OCI-LY1 (cell line): ENCODE measurements at regions not wholly inside any gene's neighbourhood (a gene's known extent, or its start where the extent isn't known, plus 50 kb on each side); places are given as distances from the start of the nearest gene placed in this dataset.

Experiments used
- H2AFZ ChIP-seq: fragments of 200-600 bp; sonication (generic), shearing (Covaris generic); 2 replicates; pipeline ENCODE4 v1.6.0; 2014; ENCODE audit warnings: antibody characterized with exemption, mild to moderate bottlenecking, low read length
- H3F3A ChIP-seq: fragments of 200-600 bp; sonication (generic), shearing (Covaris generic); 2 replicates; pipeline ENCODE4 v1.6.0; 2014; ENCODE audit warnings: mild to moderate bottlenecking, antibody characterized with exemption, low read length, moderate library complexity; ENCODE audit not compliant: insufficient read depth
- H3K27ac ChIP-seq: fragments of 200-600 bp; sonication (generic); 2 replicates; pipeline ENCODE4 v1.5.1; 2014; ENCODE audit warnings: low read length, mixed run types, mild to moderate bottlenecking, low read depth; ENCODE audit not compliant: poor library complexity, severe bottlenecking
- H3K27me3 ChIP-seq: fragments of 200-600 bp; sonication (generic); 2 replicates; pipeline ENCODE4 v1.6.0; 2014; ENCODE audit warnings: antibody characterized with exemption, mild to moderate bottlenecking, low read length, moderate library complexity; ENCODE audit not compliant: insufficient read depth
- H3K36me3 ChIP-seq: fragments of 200-600 bp; sonication (generic); 2 replicates; pipeline ENCODE4 v1.6.1; 2014; ENCODE audit warnings: mild to moderate bottlenecking, antibody characterized with exemption, low read length, moderate library complexity, mixed read lengths; ENCODE audit not compliant: insufficient read depth
- H3K4me1 ChIP-seq: fragments of 200-600 bp; sonication (generic); 2 replicates; pipeline ENCODE4 v1.5.1; 2014; ENCODE audit warnings: mild to moderate bottlenecking, low read length, moderate library complexity; ENCODE audit not compliant: insufficient read depth, severe bottlenecking
- H3K4me2 ChIP-seq: fragments of 200-600 bp; sonication (generic), shearing (Covaris generic); 2 replicates; pipeline ENCODE4 v1.6.1; 2014; ENCODE audit warnings: low read length
- H3K4me3 ChIP-seq: fragments of 200-600 bp; sonication (generic); 2 replicates; pipeline ENCODE4 v1.5.1; 2014; ENCODE audit warnings: low read length, low read depth, mild to moderate bottlenecking, mixed read lengths; ENCODE audit not compliant: poor library complexity, severe bottlenecking
- H3K79me2 ChIP-seq: fragments of 200-600 bp; shearing (Covaris generic); 2 replicates; pipeline ENCODE4 v1.6.1; 2016; ENCODE audit warnings: mixed run types, low read length, mixed read lengths; ENCODE audit not compliant: insufficient read depth
- H3K9ac ChIP-seq: fragments of 200-600 bp; sonication (generic), shearing (Covaris generic); 2 replicates; pipeline ENCODE4 v1.6.1; 2014; ENCODE audit warnings: mild to moderate bottlenecking, low read length, mixed read lengths
- H3K9me2 ChIP-seq: fragments of 200-600 bp; sonication (generic), shearing (Covaris generic); 2 replicates; pipeline ENCODE4 v1.6.1; 2014; ENCODE audit warnings: low read depth, mild to moderate bottlenecking, low read length, mixed read lengths
- H3K9me3 ChIP-seq: fragments of 200-600 bp; shearing (Covaris generic); 2 replicates; pipeline ENCODE4 v1.6.1; 2014; ENCODE audit warnings: low read length, mixed read lengths
- H4K20me1 ChIP-seq: fragments of 200-600 bp; sonication (generic), shearing (Covaris generic); 2 replicates; pipeline ENCODE4 v1.6.0; 2016; ENCODE audit warnings: mild to moderate bottlenecking, low read length; ENCODE audit not compliant: insufficient read depth
- CTCF ChIP-seq: fragments of 200-600 bp; sonication (generic), shearing (Covaris generic); IDR thresholded peaks from 2 replicates; pipeline ENCODE4 v1.5.1; 2017; ENCODE audit warnings: mild to moderate bottlenecking, antibody characterized with exemption, low read length, moderate library complexity, mixed read lengths
- EZH2 ChIP-seq: fragments of 200-600 bp; sonication (generic), shearing (Covaris generic); IDR thresholded peaks from 2 replicates; pipeline ENCODE4 v1.8.0; 2017; ENCODE audit warnings: borderline replicate concordance, mixed run types, mild to moderate bottlenecking, antibody characterized with exemption, low read length, moderate library complexity, mixed read lengths

DNA sequence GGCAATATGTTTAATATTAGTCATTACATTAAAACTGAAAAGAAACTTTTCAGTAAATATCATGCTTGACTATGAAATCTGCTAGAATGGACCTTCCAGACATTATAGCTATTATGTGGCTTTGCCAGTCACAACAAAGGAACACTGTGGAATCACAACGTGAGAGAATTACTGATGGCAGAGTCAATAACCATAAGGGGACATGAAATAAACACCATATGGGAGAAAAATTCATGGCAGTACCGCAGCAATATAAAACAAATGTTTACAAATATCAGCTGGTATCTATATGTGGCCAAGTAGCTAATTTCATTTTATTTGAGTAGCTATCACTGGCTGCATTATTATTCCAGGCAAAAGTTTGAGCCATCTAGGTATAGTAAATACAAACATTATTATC is 1818.6 kb downstream of the PCDH9 start:
- no peaks in the 10 kb centered on the region for H3K36me3 ChIP-seq
- TF ChIP-seq CTCF (no peak), EZH2 (no peak)

DNA sequence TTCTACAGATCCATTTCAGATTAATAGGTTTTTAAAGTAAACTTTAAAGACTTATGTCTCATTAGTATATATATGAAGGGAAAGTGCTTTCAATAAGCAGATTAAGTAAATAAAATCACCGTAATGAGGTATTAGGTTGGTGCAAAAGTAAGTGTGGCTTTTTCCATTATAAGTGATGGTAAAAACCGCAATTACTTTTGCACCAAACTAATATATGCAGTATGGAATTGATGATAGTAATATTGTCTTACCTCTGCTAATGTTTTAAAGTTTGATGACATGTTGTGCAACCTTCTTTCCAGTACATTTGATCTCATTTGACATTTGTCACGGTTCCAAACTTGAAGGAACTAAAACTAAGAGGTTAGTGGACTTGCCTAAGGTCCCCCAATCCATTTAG is 1819.3 kb downstream of the PCDH9 start:
- Histone ChIP-seq H3K4me2 (no peak overlapping the region), H3F3A (no peaks in the 10 kb centered on the region), H3K9me3 (no peaks in the 10 kb centered on the region), H3K9me2 (no peaks in the 10 kb centered on the region), H3K27ac (no peak overlapping the region), H3K27me3 (no peaks in the 10 kb centered on the region), H3K36me3 (no peaks in the 10 kb centered on the region), H3K4me1 (peaks cover 43% of the 10 kb centered on the region), H4K20me1 (no peaks in the 10 kb centered on the region), H3K9ac (no peak overlapping the region), H3K79me2 (no peaks in the 10 kb centered on the region), H2AFZ (no peak overlapping the region), H3K4me3 (no peak overlapping the region)
- no peak for TF ChIP-seq CTCF

More for the DNA sequence above, 1818.6 kb downstream of the PCDH9 start:
- Histone ChIP-seq H3K9me3 (no peaks in the 10 kb centered on the region), H3K9ac (no peak overlapping the region), H3F3A (no peaks in the 10 kb centered on the region), H3K9me2 (no peaks in the 10 kb centered on the region), H2AFZ (no peak overlapping the region), H3K4me2 (no peak overlapping the region), H3K4me3 (no peak overlapping the region), H3K79me2 (no peaks in the 10 kb centered on the region), H3K4me1 (peaks cover 36% of the 10 kb centered on the region), H4K20me1 (no peaks in the 10 kb centered on the region), H3K27me3 (no peaks in the 10 kb centered on the region), H3K27ac (no peak overlapping the region)

- Histone ChIP-seq H3F3A (no peaks in the 10 kb centered on the region; the same call in 1 of the 2 replicates), H4K20me1 (no peaks in the 10 kb centered on the region), H3K9me3 (no peaks in the 10 kb centered on the region), H3K4me1 (peaks cover 44% of the 10 kb centered on the region), H2AFZ (no peak overlapping the region), H3K27me3 (no peaks in the 10 kb centered on the region), H3K27ac (no peak overlapping the region), H3K79me2 (no peaks in the 10 kb centered on the region), H3K9me2 (no peaks in the 10 kb centered on the region), H3K9ac (no peak overlapping the region), H3K36me3 (no peaks in the 10 kb centered on the region), H3K4me2 (no peak overlapping the region), H3K4me3 (no peak overlapping the region)
- no peak for TF ChIP-seq EZH2
- no peak for TF ChIP-seq CTCF
These were observed 1828.8 kb downstream of the PCDH9 start for GRCh38 chr13:65401315-65401714.
